Right lobe of liver (tissue), 4 donors: ENCODE measurements at regions not wholly inside any gene's neighbourhood (a gene's known extent, or its start where the extent isn't known, plus 50 kb on each side); places are given as distances from the start of the nearest gene placed in this dataset.

Source experiments
- POLR2A ChIP-seq: fragments of 450-650 bp; IDR thresholded peaks from one replicate; pipeline ENCODE4 v1.6.1; 2017; ENCODE audit warnings: antibody characterized with exemption, mild to moderate bottlenecking
- TF ChIP-seq, protein P1 (sequence below), 4 donors: fragments of 200-600 bp in 3 of 4; fragments of 450-650 bp in 1 of 4; IDR thresholded peaks; one replicate each; pipeline versions ENCODE4 v1.5.1 to v1.8.0; 2016 to 2022; ENCODE audit warnings: antibody characterized with exemption in 4 of 4, mild to moderate bottlenecking in 2 of 4
- donor health status: DM: no; HTN: no; CAD: no.
- donor health status: DM: no; HTN: no; CAD: no.
- donor health status: DM: no; HTN: yes; CAD: no.

DNA sequence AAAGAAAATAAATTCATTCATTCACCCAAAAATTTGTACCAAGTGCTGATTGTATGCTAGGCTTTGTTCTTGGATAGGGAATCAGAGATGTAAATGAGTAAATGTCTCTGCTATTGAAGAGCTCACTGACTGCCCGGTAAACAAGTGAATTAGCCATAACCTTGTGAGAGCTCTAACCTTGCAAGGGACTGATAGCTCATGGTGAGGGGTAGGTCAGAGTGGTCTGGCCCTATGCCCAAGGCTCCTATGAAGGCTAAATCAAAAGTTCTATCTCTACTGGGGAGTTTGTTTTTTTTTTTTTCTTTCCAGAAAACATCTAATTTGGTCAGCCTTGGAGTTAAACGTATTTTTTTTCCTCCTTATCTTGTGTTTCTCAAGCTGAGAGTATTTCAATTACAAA lies 172.8 kb upstream of the CDH11 start:
- TF ChIP-seq, protein P1, sequence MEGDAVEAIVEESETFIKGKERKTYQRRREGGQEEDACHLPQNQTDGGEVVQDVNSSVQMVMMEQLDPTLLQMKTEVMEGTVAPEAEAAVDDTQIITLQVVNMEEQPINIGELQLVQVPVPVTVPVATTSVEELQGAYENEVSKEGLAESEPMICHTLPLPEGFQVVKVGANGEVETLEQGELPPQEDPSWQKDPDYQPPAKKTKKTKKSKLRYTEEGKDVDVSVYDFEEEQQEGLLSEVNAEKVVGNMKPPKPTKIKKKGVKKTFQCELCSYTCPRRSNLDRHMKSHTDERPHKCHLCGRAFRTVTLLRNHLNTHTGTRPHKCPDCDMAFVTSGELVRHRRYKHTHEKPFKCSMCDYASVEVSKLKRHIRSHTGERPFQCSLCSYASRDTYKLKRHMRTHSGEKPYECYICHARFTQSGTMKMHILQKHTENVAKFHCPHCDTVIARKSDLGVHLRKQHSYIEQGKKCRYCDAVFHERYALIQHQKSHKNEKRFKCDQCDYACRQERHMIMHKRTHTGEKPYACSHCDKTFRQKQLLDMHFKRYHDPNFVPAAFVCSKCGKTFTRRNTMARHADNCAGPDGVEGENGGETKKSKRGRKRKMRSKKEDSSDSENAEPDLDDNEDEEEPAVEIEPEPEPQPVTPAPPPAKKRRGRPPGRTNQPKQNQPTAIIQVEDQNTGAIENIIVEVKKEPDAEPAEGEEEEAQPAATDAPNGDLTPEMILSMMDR (IDR thresholded peaks at IDR 0.05) = no peak
- no peak for TF ChIP-seq POLR2A
